Globus pallidus (tissue), 1 donor: ENCODE measurements at regions not wholly inside any gene's neighbourhood (a gene's known extent, or its start where the extent isn't known, plus 50 kb on each side); places are given as distances from the start of the nearest gene placed in this dataset.

ENCODE experiments used
- DNase-seq: peaks from one replicate; pipeline ENCODE4 v3.0.0-alpha.2; 2015; ENCODE audit warnings: low spot score

GRCh38 chr14:58814466-58814865 is 176.7 kb downstream of the DACT1 start:
- DNase-seq: no peak

GRCh38 chr14:58815161-58815701 is 177.5 kb downstream of the DACT1 start:
- peak; percentile 57 for DNase-seq

- DNase-seq: peak; percentile 27
These were observed 178.0 kb downstream of the DACT1 start for GRCh38 chr14:58815794-58816193.

- no peak for DNase-seq
These were observed 178.8 kb downstream of the DACT1 start for GRCh38 chr14:58816416-58817115.

- DNase-seq: no peak
These were observed 180.1 kb downstream of the DACT1 start for GRCh38 chr14:58817846-58818245.

- DNase-seq: no peak
These were observed 182.3 kb downstream of the DACT1 start for GRCh38 chr14:58820032-58820431.

- no peak for DNase-seq
These were observed 183.7 kb downstream of the DACT1 start for GRCh38 chr14:58821421-58821820.

- DNase-seq: no peak
These were observed 185.1 kb downstream of the DACT1 start for GRCh38 chr14:58822856-58823255.

GRCh38 chr14:58823312-58823711 is 185.6 kb downstream of the DACT1 start:
- DNase-seq: no peak

- peak; percentile 57 for DNase-seq
These were observed 186.3 kb downstream of the DACT1 start for GRCh38 chr14:58824106-58824505.

GRCh38 chr14:58824796-58825195 is 187.0 kb downstream of the DACT1 start:
- no peak for DNase-seq

- no peak for DNase-seq
These were observed 187.8 kb downstream of the DACT1 start for GRCh38 chr14:58825606-58826005.

GRCh38 chr14:58826845-58827686 is 189.3 kb downstream of the DACT1 start:
- no peak for DNase-seq

- no peak for DNase-seq
These were observed 190.5 kb downstream of the DACT1 start for GRCh38 chr14:58828298-58828697.

- no peak for DNase-seq
These were observed 191.8 kb downstream of the DACT1 start for GRCh38 chr14:58829594-58829993.

- DNase-seq: no peak
These were observed 192.4 kb downstream of the DACT1 start for GRCh38 chr14:58830121-58830520.

GRCh38 chr14:58832095-58832521 is 194.3 kb downstream of the DACT1 start:
- no peak for DNase-seq

GRCh38 chr14:58833634-58834378 is 196.0 kb downstream of the DACT1 start:
- no peak for DNase-seq

- no peak for DNase-seq
These were observed 198.7 kb downstream of the DACT1 start for GRCh38 chr14:58836303-58836974.

GRCh38 chr14:58839233-58839632 is 201.5 kb downstream of the DACT1 start:
- no peak for DNase-seq

- DNase-seq: no peak
These were observed 206.8 kb downstream of the DACT1 start for GRCh38 chr14:58844544-58844943.
